SU-DHL-6 (cell line): ENCODE measurements at regions not wholly inside any gene's neighbourhood (a gene's known extent, or its start where the extent isn't known, plus 50 kb on each side); places are given as distances from the start of the nearest gene placed in this dataset.

ENCODE experiments used
- CTCF ChIP-seq: fragments of 200-600 bp; sonication (generic); IDR thresholded peaks from one replicate; pipeline ENCODE4 v1.5.1; 2017; ENCODE audit warnings: antibody characterized with exemption, mild to moderate bottlenecking, low read length, moderate library complexity; ENCODE audit not compliant: insufficient read depth, poor library complexity, severe bottlenecking
- EZH2phosphoT487 ChIP-seq: fragments of 200-600 bp; sonication (generic), shearing (Covaris generic); conservative IDR thresholded peaks from 2 replicates; pipeline ENCODE4 v1.6.1; 2018; ENCODE audit warnings: mild to moderate bottlenecking, antibody characterized with exemption, low read length, moderate library complexity, mixed read lengths

GRCh38 chr1:193919827-193920226 lies 733.4 kb upstream of the B3GALT2 start:
- no peak for TF ChIP-seq CTCF
- no peak for TF ChIP-seq EZH2phosphoT487
